ENCODE measurements at regions not wholly inside any gene's neighbourhood (a gene's known extent, or its start where the extent isn't known, plus 50 kb on each side); places are given as distances from the start of the nearest gene placed in this dataset.

- TF ChIP-seq ZNF391 (tag by site-specific recombination; IDR thresholded peaks at IDR 0.05; ENCODE audit: borderline replicate concordance, low read depth), result no peak
- TF ChIP-seq, protein P1, sequence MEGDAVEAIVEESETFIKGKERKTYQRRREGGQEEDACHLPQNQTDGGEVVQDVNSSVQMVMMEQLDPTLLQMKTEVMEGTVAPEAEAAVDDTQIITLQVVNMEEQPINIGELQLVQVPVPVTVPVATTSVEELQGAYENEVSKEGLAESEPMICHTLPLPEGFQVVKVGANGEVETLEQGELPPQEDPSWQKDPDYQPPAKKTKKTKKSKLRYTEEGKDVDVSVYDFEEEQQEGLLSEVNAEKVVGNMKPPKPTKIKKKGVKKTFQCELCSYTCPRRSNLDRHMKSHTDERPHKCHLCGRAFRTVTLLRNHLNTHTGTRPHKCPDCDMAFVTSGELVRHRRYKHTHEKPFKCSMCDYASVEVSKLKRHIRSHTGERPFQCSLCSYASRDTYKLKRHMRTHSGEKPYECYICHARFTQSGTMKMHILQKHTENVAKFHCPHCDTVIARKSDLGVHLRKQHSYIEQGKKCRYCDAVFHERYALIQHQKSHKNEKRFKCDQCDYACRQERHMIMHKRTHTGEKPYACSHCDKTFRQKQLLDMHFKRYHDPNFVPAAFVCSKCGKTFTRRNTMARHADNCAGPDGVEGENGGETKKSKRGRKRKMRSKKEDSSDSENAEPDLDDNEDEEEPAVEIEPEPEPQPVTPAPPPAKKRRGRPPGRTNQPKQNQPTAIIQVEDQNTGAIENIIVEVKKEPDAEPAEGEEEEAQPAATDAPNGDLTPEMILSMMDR (tag by site-specific recombination; IDR thresholded peaks at IDR 0.05), result no peak
- TF ChIP-seq ZBTB8A (tag by site-specific recombination; IDR thresholded peaks at IDR 0.05), result no peak
- TF ChIP-seq GLI2 (tag by site-specific recombination; IDR thresholded peaks at IDR 0.05; ENCODE audit: borderline replicate concordance, low read depth), result no peak
- no peak for TF ChIP-seq TSHZ1 (tag by site-specific recombination; IDR thresholded peaks at IDR 0.05; ENCODE audit: borderline replicate concordance)
Observed at GRCh38 chr6:78300885-78301284, 566.5 kb upstream of the IRAK1BP1 start.

Data from HEK293 (cell line).